Heart right ventricle (tissue), 16 donors: ENCODE measurements at regions not wholly inside any gene's neighbourhood (a gene's known extent, or its start where the extent isn't known, plus 50 kb on each side); places are given as distances from the start of the nearest gene placed in this dataset.

Experiments
- ATAC-seq, 8 donors: fragments of 200-7000 bp; cut with Tn5 transposase; one replicate each; pipeline ENCODE4 v1.9.1; 2020; ENCODE audit warnings: mild to moderate bottlenecking in 8 of 8, moderate library complexity in 8 of 8, moderate number of reproducible peaks in 1 of 8
- DNase-seq, 2 donors: peaks; one replicate each; pipeline ENCODE4 v3.0.0-alpha.2; 2020
- H3K27ac ChIP-seq, 10 donors: fragments of 200-600 bp; sonication (generic) in 2 of 10; one replicate each; pipeline versions ENCODE4 v1.5.0 to v1.8.0; 2020 to 2022; ENCODE audit warnings: mild to moderate bottlenecking in 3 of 10
- H3K27me3 ChIP-seq, 7 donors: fragments of 200-600 bp; one replicate each; pipeline ENCODE4 v1.8.0; 2021 to 2022; ENCODE audit warnings: mild to moderate bottlenecking in 2 of 7
- H3K36me3 ChIP-seq, 9 donors: fragments of 200-600 bp; sonication (generic) in 1 of 9; one replicate each; pipeline versions ENCODE4 v1.5.0 to v1.8.0; 2020 to 2022; ENCODE audit warnings: mild to moderate bottlenecking in 2 of 9
- H3K4me1 ChIP-seq, 9 donors: fragments of 200-600 bp; sonication (generic) in 1 of 9; one replicate each; pipeline versions ENCODE4 v1.5.0 to v1.8.0; 2020 to 2022; ENCODE audit warnings: mild to moderate bottlenecking in 4 of 9
- H3K4me3 ChIP-seq, 10 donors: fragments of 200-600 bp; sonication (generic) in 2 of 10; one replicate each; pipeline versions ENCODE4 v1.5.0 to v1.8.0; 2020 to 2022; ENCODE audit warnings: mild to moderate bottlenecking in 7 of 10, moderate library complexity in 2 of 10
- H3K9me3 ChIP-seq, 11 donors: fragments of 200-600 bp in 10 of 11; sonication (generic) in 2 of 11; one replicate each; pipeline versions ENCODE4 v1.5.0 to v1.8.0; 2013 to 2022; ENCODE audit warnings: mild to moderate bottlenecking in 2 of 11, control low read depth in 1 of 11, moderate library complexity in 1 of 11
- CTCF ChIP-seq, 9 donors: fragments of 200-600 bp; sonication (generic) in 2 of 9; IDR thresholded peaks; one replicate each; pipeline versions ENCODE4 v1.5.0 to v1.8.0; 2021 to 2022; ENCODE audit warnings: antibody characterized with exemption in 9 of 9, mild to moderate bottlenecking in 5 of 9, moderate library complexity in 1 of 9
- WGBS, 2 donors: extraction: QIAGEN DNeasy Blood & Tissue Kit; methylation state at CpG; one replicate each; pipeline ENCODE4 v1.1.7; 2013; ENCODE audit warnings: inconsistent platforms in 1 of 2; 5-methylcytosine and 5-hydroxymethylcytosine counted together
- intact Hi-C, 10 donors: fragments of 100-400 bp; cut with DNase I; formaldehyde crosslinking; loops; one replicate each; pipeline versions ENCODE4 v1.11.1 to v1.14.2; 2022
- donor health status: Arrhythmogenic right ventricular cardiomyopathy.
- donor health status: ischemic (EF 13 %, LVEDD 7.1; RV severe dilation, severe dysfunction).
- donor health status: healthy with polysubstance abuse.
- donor health status: DM: no; HTN: yes; CAD: no.
- donor health status: DM: no; HTN: no; CAD: no.
- donor health status: ischemic (EF 25% LVEDD 6.9; RV normal size, moderate dysfunction).
- donor health status: ischemic (EF 25% LVEDD 5.7; RV mildly dilated, moderate dysfunction).
- donor health status: healthy.
- donor health status: DM: yes; HTN: yes; CAD: no.
- donor health status: Ischemic cardiomyopathy.
- donor health status: ischemic (EF 35%, LVEDD 5.7; RV mildly dilated, moderate dysfunction).
- donor health status: nonischemic (EF 11% LVEDD 7.7; RV severe dilation, severe dysfunction).
- donor health status: DM: yes; HTN: yes; CAD: no.
- donor health status: PGD.
- donor health status: ischemic (EF 29% LVEDD 5.4; RV normal size, mild dysfunction).
- donor health status: nonischemic (EF 23%, LVEDD 6.1; RV moderate dilation, normal function).

- Histone ChIP-seq H3K4me3 (no peak overlapping the region), H3K36me3 (no peaks in the 10 kb centered on the region), H3K27me3 (no peaks in the 10 kb centered on the region), H3K27ac (no peak overlapping the region), H3K9me3 (no peaks in the 10 kb centered on the region), H3K4me1 (no peaks in the 10 kb centered on the region)
- DNase-seq (no peak), ATAC-seq (no peak)
- no peak for TF ChIP-seq CTCF (IDR thresholded peaks at IDR 0.05)
- intact Hi-C loops = no loop called here
- WGBS, 2 donors = 48 to 54% methylated on average over 2 of the region's 2 CpGs
Observed at GRCh38 chr10:52961323-52961722, 188.7 kb upstream of the MBL2 start.

- H3K4me3 ChIP-seq = no peak overlapping the region
- no peak for TF ChIP-seq CTCF (IDR thresholded peaks at IDR 0.05)
- no peaks in the 10 kb centered on the region for H3K36me3 ChIP-seq
- ATAC-seq (no peak), DNase-seq (no peak)
- WGBS, 2 donors = 92 to 94% methylated on average over 2 of the region's 2 CpGs
- no peaks in the 10 kb centered on the region for H3K9me3 ChIP-seq
- H3K27me3 ChIP-seq = no peaks in the 10 kb centered on the region
- no peak overlapping the region for H3K27ac ChIP-seq
- no peaks in the 10 kb centered on the region for H3K4me1 ChIP-seq
- intact Hi-C loops = no loop called here
Observed at GRCh38 chr10:52959810-52960209, 187.2 kb upstream of the MBL2 start.

- DNase-seq = no peak
- Histone ChIP-seq H3K27me3 (no peaks in the 10 kb centered on the region), H3K4me3 (no peak overlapping the region), H3K4me1 (no peaks in the 10 kb centered on the region), H3K27ac (no peak overlapping the region), H3K9me3 (no peaks in the 10 kb centered on the region), H3K36me3 (no peaks in the 10 kb centered on the region)
- whole genome bisulfite sequencing, 2 donors = 85 to 95% methylated on average over 5 of the region's 5 CpGs
- no peak for TF ChIP-seq CTCF (IDR thresholded peaks at IDR 0.05)
- intact Hi-C loops = no loop called here
- no peak for ATAC-seq
Observed at GRCh38 chr10:52956861-52957260, 184.3 kb upstream of the MBL2 start.

- ATAC-seq (no peak), DNase-seq (no peak)
- H3K4me1 ChIP-seq = no peaks in the 10 kb centered on the region
- intact Hi-C loops = no loop called here
- 58% methylated on average over 3 of the region's 3 CpGs for WGBS, 2 donors
- H3K27ac ChIP-seq = no peak overlapping the region
- TF ChIP-seq CTCF (IDR thresholded peaks at IDR 0.05) = no peak
- H3K27me3 ChIP-seq = no peaks in the 10 kb centered on the region
- H3K4me3 ChIP-seq = no peak overlapping the region
- no peaks in the 10 kb centered on the region for H3K36me3 ChIP-seq
- H3K9me3 ChIP-seq = no peaks in the 10 kb centered on the region
Observed at GRCh38 chr10:52956461-52956860, 183.9 kb upstream of the MBL2 start.

- WGBS, 2 donors = 94 to 96% methylated on average over 21 of the region's 21 CpGs
- Histone ChIP-seq H3K9me3 (no peaks in the 10 kb centered on the region), H3K27ac (no peak overlapping the region), H3K4me1 (no peaks in the 10 kb centered on the region), H3K36me3 (no peaks in the 10 kb centered on the region), H3K4me3 (no peak overlapping the region), H3K27me3 (no peaks in the 10 kb centered on the region)
- DNase-seq = no peak
- TF ChIP-seq CTCF (IDR thresholded peaks at IDR 0.05) = no peak
- no peak for ATAC-seq
- intact Hi-C loops = no loop called here
Observed at GRCh38 chr10:52955337-52955736, 182.8 kb upstream of the MBL2 start.
